OCI-M2 (cell line): ENCODE measurements at regions not wholly inside any gene's neighbourhood (a gene's known extent, or its start where the extent isn't known, plus 50 kb on each side); places are given as distances from the start of the nearest gene placed in this dataset.

Experiments used
- DNase-seq: peaks from one replicate; lab custom pipeline; 2025; ENCODE audit not compliant: unreplicated experiment; lab: John Stamatoyannopoulos, UW

DNA sequence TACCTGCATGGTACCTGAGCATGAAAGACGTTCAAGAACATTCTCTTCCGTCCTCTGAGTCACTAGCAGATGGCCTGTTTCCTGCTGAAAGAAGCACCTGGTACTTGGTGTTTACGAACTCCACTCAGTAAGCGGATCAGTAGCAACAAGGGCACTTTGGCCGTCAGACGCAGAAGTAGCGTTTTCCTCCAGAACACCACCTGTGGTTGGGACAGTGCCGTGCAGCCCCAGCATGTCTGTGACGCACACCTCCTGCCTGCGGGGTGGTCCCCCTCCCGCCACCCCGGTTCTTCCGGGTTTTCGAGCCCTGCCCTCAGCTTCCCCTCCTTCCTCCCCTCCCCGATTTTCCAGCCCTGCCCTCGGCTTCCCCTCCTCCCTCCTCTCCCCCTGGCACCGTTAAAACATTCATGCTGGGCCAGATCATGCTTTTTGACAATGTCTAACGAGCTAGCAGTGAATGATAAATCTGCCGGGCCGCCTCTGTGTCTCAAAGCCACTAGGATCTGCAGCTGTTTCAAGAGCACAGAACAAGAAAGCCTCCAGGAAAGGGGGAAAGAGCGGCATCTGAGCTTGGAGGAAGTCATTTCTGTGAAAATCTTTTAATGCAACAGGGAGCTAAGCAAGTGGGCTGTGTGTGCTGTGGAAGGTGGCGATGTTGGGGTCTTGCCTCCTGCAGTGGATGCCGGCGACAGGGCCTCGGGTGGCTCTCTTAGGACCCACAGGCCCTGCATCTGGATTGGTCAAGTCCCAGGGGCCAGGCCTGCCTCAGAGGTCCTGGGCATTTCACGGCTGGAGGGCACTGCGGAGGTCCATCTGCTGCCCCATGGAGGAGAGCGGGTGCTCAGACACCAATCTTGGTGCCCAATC lies 207.9 kb downstream of the ERMARD start:
- DNase-seq = no peak

DNA sequence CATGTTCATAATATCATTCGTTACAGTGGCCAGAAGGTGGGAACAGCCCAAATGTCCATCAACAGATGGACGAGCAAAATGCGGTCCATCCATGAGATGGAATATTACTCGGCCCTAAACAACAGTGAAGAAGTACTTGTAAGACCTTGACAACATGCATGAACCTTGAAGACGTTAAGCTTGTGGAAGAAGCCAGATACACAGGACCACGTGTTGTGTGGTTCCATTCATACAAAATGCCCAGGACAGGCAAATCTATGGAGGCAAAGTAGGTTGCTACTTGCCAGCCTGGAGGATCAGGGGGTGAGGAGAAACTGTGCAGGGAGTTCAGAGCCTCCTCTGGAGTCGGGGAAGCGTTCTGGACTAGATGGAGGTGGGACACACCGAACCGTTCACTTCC lies 207.1 kb downstream of the ERMARD start:
- DNase-seq = no peak

GRCh38 chr6:169957351-169957963 lies 206.0 kb downstream of the ERMARD start:
- no peak for DNase-seq

GRCh38 chr6:169956580-169956979 lies 205.2 kb downstream of the ERMARD start:
- no peak for DNase-seq

GRCh38 chr6:169955731-169956437 lies 204.5 kb downstream of the ERMARD start:
- DNase-seq = no peak

DNA sequence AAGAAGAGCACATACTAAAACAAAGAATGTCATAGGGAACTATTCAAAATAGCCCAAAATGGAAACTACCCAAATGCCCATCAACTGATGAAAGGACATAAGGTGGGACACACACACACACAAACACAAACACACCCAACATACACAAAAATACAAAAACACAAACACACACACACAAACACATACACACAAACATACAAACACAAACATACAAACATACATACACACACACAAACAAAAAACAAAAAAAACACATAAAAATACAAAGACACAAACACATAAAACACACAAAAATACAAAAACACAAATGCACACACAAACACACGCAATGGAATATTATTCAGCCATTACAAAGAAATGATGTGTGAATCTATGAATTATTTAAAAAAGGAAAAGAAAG lies 203.6 kb downstream of the ERMARD start:
- DNase-seq = no peak

DNA sequence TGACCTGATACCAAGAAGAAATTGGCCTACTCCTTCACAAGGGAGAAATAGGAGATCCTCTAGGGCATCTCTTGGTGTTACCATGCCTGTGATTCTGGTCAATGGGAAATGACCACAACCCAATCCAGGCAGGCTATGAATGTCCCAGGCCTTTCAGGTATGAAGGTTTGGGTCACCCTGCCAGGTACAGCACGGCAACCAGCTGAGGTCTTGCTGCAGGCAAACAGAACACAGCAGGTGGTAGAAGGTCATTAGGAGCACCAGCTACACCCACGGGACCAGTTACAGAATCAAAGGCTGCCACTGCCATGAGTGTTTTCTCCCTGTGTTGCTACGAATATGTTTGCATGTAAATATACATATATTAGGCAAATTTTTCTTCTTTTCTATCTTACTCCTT lies 202.3 kb downstream of the ERMARD start:
- DNase-seq = no peak

GRCh38 chr6:169950558-169950957 lies 199.1 kb downstream of the ERMARD start:
- DNase-seq = no peak

GRCh38 chr6:169949511-169950097 lies 198.2 kb downstream of the ERMARD start:
- DNase-seq = no peak

DNA sequence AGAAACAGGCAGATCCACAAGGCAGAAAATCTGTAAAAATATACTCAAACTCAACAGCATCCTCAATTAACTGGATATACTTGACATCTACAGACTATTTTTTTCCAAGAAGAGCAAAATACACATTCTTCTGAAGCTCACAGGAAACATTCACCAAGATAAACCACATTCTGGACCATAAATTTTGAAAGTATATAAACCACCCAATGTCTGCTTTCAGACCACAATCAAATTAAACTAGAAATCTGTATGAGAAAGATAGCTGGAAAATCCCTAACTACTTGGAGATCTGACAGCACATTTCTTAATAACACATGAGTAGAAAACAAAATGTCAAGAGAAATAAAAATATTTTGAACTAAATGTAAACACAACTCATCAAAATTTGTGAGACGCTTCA lies 195.5 kb downstream of the ERMARD start:
- DNase-seq = no peak

DNA sequence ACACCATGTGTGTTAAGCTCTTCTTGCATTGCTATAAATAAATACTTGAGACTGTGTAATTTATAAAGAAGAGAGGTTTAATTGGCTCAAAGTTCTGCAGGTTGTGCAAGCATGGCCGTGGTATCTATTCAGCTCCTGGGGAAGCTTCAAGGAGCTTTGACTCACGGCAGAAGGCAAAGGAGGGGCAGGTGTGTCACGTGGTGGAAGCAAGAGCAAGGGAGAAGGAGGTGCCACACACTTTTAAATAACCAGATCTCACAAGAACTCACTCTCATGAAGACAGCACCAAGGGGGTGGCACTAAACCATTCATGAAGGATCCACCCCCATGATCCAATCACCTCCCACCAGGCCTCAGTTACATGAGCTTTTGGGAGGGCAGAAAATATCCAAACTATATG lies 193.7 kb downstream of the ERMARD start:
- no peak for DNase-seq

DNA sequence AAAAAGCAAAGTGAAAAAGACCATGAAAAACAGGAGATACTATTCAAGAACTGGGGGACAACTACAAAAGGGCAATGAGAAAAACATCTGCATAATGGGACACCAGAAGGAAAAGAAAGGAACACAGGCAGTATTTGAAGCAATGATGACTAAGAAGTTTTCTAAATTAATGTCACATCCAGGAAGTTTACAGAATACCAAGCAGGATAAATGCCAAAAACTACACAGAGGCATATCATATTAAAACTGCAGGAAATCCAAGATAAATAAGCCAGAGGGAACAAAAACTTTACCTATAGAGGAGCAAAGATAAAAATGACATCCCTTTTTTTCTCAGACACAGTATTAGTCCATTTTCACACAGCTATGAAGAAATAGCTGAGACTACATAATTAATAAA lies 193.0 kb downstream of the ERMARD start:
- DNase-seq = no peak

DNA sequence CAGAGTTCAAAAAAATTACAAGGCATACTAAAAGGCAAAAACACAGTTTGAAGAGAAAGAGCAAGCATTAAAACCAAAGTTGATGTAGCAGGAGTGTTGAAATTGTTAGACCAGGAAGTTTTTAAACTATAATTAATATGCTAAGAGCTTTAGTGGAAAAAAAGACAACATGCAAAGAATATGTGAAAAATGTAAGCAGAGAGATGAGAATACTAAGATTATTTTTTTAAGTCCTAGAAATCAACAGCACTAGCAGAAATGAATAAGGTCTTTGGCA lies 192.6 kb downstream of the ERMARD start:
- no peak for DNase-seq

DNA sequence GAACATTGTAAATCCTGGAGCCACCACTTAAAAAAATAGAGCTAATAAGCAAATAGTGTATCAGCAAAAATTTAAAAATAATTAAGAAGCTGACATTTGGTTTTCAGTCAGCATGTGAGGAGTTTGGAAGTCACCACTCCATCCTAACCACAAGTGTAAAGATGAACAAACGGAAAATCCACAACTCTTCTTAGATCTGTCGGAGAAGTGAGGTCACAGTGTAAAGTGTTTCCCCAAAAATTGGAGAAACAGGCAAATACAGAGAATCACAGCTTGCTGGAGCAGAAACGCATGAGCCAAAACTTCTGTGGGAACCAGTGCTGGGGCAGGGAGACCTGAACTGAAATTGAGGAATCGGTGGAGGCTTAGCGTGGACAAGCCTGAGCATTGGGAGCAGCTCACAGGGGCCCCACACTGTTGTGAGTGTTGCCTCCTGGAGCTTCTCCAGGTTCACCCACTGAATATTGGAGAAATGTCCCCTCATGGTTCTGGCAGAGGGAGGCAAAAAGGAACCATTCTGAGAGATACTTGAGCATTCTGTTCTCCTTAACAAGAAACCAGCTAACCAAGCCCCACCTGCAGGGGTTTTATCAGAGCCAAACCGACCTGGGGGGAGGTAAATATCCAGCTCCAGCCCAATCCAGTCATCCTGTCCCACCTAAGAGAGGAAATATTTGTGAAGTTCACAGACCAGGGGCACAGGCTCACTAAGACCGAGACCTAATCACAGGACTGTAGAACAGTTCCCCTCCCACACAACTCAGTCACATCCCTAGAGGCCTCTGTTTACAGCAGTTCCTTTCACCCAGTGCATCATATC lies 192.0 kb downstream of the ERMARD start:
- DNase-seq = no peak

- DNase-seq = no peak
Observed at GRCh38 chr6:169942173-169942572, 190.8 kb downstream of the ERMARD start.

GRCh38 chr6:169940481-169941271 lies 189.3 kb downstream of the ERMARD start:
- no peak for DNase-seq

- no peak for DNase-seq
Observed at GRCh38 chr6:169939554-169940164, 188.2 kb downstream of the ERMARD start.

DNA sequence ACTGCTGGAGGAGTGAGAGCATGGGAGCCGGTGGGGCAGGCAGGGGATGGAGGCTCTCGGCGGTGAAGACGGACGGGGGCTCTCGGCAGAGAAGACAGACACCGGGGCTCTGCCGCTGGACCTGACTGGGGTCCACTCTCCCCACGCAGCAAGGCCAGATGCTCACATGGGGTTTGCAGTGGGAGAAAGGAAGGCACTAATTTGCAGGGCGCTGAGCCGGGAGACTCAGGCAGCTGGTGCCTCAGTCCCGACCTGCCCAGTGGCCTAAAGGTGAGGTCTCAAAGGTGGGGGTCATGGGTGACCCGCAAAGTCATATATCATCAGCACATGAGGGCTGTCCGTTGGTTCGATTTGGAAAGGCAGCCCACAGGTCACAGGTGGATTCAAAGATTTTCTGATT lies 187.3 kb downstream of the ERMARD start:
- no peak for DNase-seq

DNA sequence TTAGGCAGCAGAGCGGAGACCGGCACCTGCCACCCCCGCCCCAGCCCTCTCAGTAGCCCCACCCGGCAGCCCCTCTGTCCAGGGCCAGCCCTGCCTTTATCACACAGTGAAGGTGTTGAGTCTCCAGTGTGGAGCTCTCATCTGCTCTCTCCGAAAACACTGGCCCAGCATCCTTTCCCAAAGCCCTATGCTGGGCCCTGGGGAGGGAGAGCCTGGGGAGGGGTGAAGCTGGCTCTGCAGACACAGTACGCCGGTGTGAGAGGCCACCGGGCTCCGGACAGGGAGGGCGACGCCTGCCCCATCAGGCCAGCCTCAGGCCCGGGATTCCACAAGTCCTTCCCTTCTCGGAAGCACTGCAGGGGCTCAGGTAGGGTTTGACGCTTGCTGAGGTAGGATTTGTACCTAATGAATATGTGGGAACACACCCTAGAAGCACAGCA lies 186.9 kb downstream of the ERMARD start:
- no peak for DNase-seq
